Thyroid gland (tissue), 4 donors: ENCODE measurements at regions not wholly inside any gene's neighbourhood (a gene's known extent, or its start where the extent isn't known, plus 50 kb on each side); places are given as distances from the start of the nearest gene placed in this dataset.

Experiments
- CTCF ChIP-seq, 6 experiments: fragments of 200-600 bp in 3 of 6; fragments of 450-650 bp in 3 of 6; sonication (generic) in 3 of 6; IDR thresholded peaks; one replicate each; pipeline ENCODE4 v1.5.1; 2016 to 2019; ENCODE audit warnings: antibody characterized with exemption in 6 of 6, mild to moderate bottlenecking in 2 of 6, inconsistent platforms in 1 of 6, moderate library complexity in 1 of 6
- POLR2A ChIP-seq, 2 donors: fragments of 450-650 bp; IDR thresholded peaks; one replicate each; pipeline ENCODE4 v1.6.1; 2017; ENCODE audit warnings: antibody characterized with exemption in 2 of 2, mild to moderate bottlenecking in 2 of 2, moderate library complexity in 1 of 2

DNA sequence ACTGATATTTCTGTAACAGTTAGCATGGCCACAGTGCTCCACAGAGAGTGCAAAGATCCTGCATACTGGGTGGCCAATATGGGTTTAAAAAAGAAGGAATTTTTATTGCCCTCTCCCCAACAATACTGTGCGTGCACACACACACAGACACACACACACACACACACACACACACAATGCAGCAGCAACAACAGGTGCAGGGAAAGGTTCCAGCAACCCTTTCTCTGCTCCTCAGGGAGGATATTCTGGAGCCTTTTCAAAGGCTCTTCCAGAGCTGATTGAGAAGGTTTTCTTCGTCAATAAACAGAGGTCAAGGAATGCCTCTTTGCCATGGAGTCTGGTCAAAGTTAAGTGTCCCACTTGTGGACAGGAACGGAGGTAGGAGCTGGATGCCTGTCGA, 84.8 kb upstream of the ZFP42 start:
- no peak for TF ChIP-seq CTCF (IDR thresholded peaks at IDR 0.05)
- TF ChIP-seq POLR2A (IDR thresholded peaks at IDR 0.05): no peak
